Thyroid gland (tissue), 4 donors: ENCODE measurements at regions not wholly inside any gene's neighbourhood (a gene's known extent, or its start where the extent isn't known, plus 50 kb on each side); places are given as distances from the start of the nearest gene placed in this dataset.

Source experiments
- POLR2A ChIP-seq, 2 donors: fragments of 450-650 bp; IDR thresholded peaks; one replicate each; pipeline ENCODE4 v1.6.1; 2017; ENCODE audit warnings: antibody characterized with exemption in 2 of 2, mild to moderate bottlenecking in 2 of 2, moderate library complexity in 1 of 2
- TF ChIP-seq, protein P1 (sequence below), 6 experiments: fragments of 200-600 bp in 3 of 6; fragments of 450-650 bp in 3 of 6; sonication (generic) in 3 of 6; IDR thresholded peaks; one replicate each; pipeline ENCODE4 v1.5.1; 2016 to 2019; ENCODE audit warnings: antibody characterized with exemption in 6 of 6, mild to moderate bottlenecking in 2 of 6, inconsistent platforms in 1 of 6, moderate library complexity in 1 of 6

DNA sequence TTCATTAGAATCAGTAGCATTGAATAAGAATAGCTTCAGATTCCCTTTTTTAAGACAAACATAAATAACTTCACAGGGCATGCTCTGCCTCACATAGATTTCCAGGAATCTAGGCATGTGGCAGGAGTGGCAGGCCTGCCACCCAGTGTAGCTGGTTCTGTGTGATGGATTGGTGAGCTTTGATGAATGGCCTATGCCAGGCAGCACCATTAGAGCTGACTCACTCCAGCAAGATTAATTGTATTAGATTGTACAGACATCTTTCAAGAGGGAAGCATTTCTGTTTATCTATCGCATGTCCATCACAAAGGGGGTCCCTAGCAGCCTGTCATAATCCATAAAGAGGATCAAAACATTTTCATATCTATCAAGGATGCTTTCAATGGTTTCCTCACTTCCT is 71.9 kb downstream of the NAA11 start:
- TF ChIP-seq, protein P1, sequence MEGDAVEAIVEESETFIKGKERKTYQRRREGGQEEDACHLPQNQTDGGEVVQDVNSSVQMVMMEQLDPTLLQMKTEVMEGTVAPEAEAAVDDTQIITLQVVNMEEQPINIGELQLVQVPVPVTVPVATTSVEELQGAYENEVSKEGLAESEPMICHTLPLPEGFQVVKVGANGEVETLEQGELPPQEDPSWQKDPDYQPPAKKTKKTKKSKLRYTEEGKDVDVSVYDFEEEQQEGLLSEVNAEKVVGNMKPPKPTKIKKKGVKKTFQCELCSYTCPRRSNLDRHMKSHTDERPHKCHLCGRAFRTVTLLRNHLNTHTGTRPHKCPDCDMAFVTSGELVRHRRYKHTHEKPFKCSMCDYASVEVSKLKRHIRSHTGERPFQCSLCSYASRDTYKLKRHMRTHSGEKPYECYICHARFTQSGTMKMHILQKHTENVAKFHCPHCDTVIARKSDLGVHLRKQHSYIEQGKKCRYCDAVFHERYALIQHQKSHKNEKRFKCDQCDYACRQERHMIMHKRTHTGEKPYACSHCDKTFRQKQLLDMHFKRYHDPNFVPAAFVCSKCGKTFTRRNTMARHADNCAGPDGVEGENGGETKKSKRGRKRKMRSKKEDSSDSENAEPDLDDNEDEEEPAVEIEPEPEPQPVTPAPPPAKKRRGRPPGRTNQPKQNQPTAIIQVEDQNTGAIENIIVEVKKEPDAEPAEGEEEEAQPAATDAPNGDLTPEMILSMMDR (IDR thresholded peaks at IDR 0.05): no peak
- TF ChIP-seq POLR2A (IDR thresholded peaks at IDR 0.05): no peak
